Stimulated activated naive CD8-positive, alpha-beta T cell treated with anti-CD3 and anti-CD28 coated beads, Interleukin-15, Interleukin-2, amounts not matched to agents 100 ng/mL and 50 ng/mL, for 24 hours (primary cell): ENCODE measurements at regions not wholly inside any gene's neighbourhood (a gene's known extent, or its start where the extent isn't known, plus 50 kb on each side); places are given as distances from the start of the nearest gene placed in this dataset.

Experiments used
- H3K27ac Mint-ChIP-seq: one replicate; pipeline ENCODE4 v1.8.0; 2021; ENCODE audit warnings: mild to moderate bottlenecking, mixed read lengths
- H3K27me3 Mint-ChIP-seq: one replicate; pipeline ENCODE4 v1.8.0; 2021; ENCODE audit warnings: mixed read lengths
- H3K36me3 Mint-ChIP-seq: one replicate; pipeline ENCODE4 v1.8.0; 2021; ENCODE audit warnings: low read depth, mixed read lengths
- H3K4me1 Mint-ChIP-seq: one replicate; pipeline ENCODE4 v1.8.0; 2021; ENCODE audit warnings: low read depth, mixed read lengths
- H3K4me3 Mint-ChIP-seq: one replicate; pipeline ENCODE4 v1.8.0; 2021; ENCODE audit warnings: mild to moderate bottlenecking, mixed read lengths
- H3K9me3 Mint-ChIP-seq: one replicate; pipeline ENCODE4 v1.8.0; 2021; ENCODE audit warnings: mixed read lengths

DNA sequence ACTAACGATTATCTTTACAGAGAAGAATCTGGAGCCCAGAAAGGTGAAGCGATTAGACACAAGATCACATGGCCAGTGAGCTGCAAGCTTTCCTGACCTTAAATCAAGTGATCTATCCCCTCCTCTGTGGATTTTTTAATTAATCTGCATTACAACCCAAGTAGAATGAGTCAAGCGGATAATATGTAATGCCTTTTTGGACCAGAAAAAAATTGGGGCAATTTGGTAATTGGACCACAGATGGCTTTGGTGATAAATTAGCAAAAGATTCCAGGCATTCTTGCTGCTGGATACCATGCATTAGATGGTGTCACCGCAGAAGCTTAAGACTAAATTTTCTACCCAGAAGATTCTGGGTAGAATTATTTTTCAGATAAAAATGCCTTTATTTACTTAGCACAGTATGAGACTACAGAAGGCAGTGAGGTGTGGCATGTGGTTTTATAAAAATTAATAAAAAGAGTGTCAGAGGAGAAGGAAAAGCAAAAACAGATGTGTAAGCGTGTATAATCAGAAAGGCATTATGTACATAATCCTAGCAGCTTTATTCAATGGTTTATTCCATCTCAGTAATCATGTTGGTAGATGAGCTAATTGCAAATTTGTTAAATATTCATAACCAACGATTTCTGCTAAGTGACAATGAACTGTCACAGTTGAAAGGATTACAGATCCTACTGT is 53.9 kb upstream of the PCSK2 start:
- H3K36me3 Mint-ChIP-seq: no peaks in the 10 kb centered on the region
- no peaks in the 10 kb centered on the region for H3K4me1 Mint-ChIP-seq
- H3K4me3 Mint-ChIP-seq: no peak overlapping the region

More for the DNA sequence above, 53.9 kb upstream of the PCSK2 start:
- H3K27me3 Mint-ChIP-seq: no peaks in the 10 kb centered on the region
- no peak overlapping the region for H3K27ac Mint-ChIP-seq
- peaks cover 6% of the 10 kb centered on the region for H3K9me3 Mint-ChIP-seq
